22Rv1 (cell line): ENCODE measurements at regions not wholly inside any gene's neighbourhood (a gene's known extent, or its start where the extent isn't known, plus 50 kb on each side); places are given as distances from the start of the nearest gene placed in this dataset.

Source experiments
- ZFX ChIP-seq: fragments of 450-650 bp; IDR thresholded peaks from 2 replicates; pipeline ENCODE4 v1.6.1; 2017; ENCODE audit warnings: antibody characterized with exemption, borderline replicate concordance
- TF ChIP-seq, protein P1 (sequence below): fragments of 450-650 bp; IDR thresholded peaks from 2 replicates; pipeline ENCODE4 v1.5.1; 2017; ENCODE audit warnings: mild to moderate bottlenecking

DNA sequence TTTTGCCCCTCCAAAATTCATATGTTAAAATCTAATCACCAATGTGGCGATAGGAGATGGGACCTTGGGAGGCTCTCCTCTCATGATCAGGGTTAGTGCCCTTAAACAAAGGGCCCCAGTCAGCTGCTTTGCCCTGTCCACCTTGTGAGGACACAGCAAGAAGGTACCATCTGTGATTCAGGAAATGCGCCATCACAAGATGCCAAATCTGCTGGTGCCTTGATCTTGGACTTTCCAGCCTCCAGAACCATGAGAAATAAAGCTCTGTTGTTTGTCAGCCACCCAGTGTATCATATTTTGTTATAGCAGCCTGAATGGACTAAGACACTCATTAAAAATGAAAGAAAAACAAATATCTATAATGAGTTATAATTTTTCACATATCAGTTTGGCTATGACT, 63.0 kb upstream of the NKD1 start:
- TF ChIP-seq, protein P1, sequence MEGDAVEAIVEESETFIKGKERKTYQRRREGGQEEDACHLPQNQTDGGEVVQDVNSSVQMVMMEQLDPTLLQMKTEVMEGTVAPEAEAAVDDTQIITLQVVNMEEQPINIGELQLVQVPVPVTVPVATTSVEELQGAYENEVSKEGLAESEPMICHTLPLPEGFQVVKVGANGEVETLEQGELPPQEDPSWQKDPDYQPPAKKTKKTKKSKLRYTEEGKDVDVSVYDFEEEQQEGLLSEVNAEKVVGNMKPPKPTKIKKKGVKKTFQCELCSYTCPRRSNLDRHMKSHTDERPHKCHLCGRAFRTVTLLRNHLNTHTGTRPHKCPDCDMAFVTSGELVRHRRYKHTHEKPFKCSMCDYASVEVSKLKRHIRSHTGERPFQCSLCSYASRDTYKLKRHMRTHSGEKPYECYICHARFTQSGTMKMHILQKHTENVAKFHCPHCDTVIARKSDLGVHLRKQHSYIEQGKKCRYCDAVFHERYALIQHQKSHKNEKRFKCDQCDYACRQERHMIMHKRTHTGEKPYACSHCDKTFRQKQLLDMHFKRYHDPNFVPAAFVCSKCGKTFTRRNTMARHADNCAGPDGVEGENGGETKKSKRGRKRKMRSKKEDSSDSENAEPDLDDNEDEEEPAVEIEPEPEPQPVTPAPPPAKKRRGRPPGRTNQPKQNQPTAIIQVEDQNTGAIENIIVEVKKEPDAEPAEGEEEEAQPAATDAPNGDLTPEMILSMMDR, result no peak
- TF ChIP-seq ZFX, result no peak
